Pancreas (tissue), 10 donors: ENCODE measurements at regions not wholly inside any gene's neighbourhood (a gene's known extent, or its start where the extent isn't known, plus 50 kb on each side); places are given as distances from the start of the nearest gene placed in this dataset.
A peak's percentile ranks its signal among the peaks of the same experiment; 100 is the strongest.

Experiments used
- ATAC-seq, 4 donors: fragments of 200-7000 bp; cut with Tn5 transposase; one replicate each; pipeline versions ENCODE4 v1.8.0 to v1.9.1; 2020; ENCODE audit warnings: mild to moderate bottlenecking in 4 of 4, moderate library complexity in 4 of 4
- DNase-seq, 6 donors: peaks; one replicate each; pipeline ENCODE4 v3.0.0-alpha.2; 2020
- FAIRE-seq: peaks from 2 replicates; lab custom pipeline; 2012; peaks lifted over from hg19 to GRCh38; lab: Jason Lieb, UNC
- H3K27ac ChIP-seq, 4 donors: fragments of 200-600 bp; sonication (generic); 1 replicate in 3 of 4; 2 replicates in 1 of 4; pipeline versions ENCODE4 v1.5.0 to v1.8.0; 2020
- H3K27me3 ChIP-seq, 4 donors: fragments of 200-600 bp; one replicate each; pipeline ENCODE4 v1.8.0; 2021
- H3K36me3 ChIP-seq, 3 donors: fragments of 200-600 bp; sonication (generic) in 1 of 3; one replicate each; pipeline versions ENCODE4 v1.5.0 to v1.8.0; 2020 to 2021
- H3K4me1 ChIP-seq, 3 donors: fragments of 200-600 bp; one replicate each; pipeline ENCODE4 v1.8.0; 2021
- H3K4me3 ChIP-seq, 4 donors: fragments of 200-600 bp; sonication (generic) in 2 of 4; one replicate each; pipeline versions ENCODE4 v1.5.0 to v1.8.0; 2020 to 2021
- H3K9me3 ChIP-seq, 4 donors: fragments of 200-600 bp; one replicate each; pipeline ENCODE4 v1.8.0; 2021
- CTCF ChIP-seq, 4 donors: fragments of 200-600 bp; sonication (generic) in 3 of 4; IDR thresholded peaks; one replicate each; pipeline versions ENCODE4 v1.5.0 to v1.8.0; 2021; ENCODE audit warnings: antibody characterized with exemption in 4 of 4
- WGBS, 2 donors: extraction: QIAGEN DNeasy Blood & Tissue Kit; methylation state at CpG; one replicate each; pipeline ENCODE4 v1.1.7; 2013; 5-methylcytosine and 5-hydroxymethylcytosine counted together
- intact Hi-C, 3 donors: fragments of 100-400 bp; cut with DNase I; formaldehyde crosslinking; loops; one replicate each; pipeline versions ENCODE4 v1.11.1 to v1.14.2; 2022
- donor health status: healthy with polysubstance abuse.
- donor health status: DM: no; HTN: no; CAD: no; lungs with moderate emphysema.
- donor health status: DM: no; HTN: no; CAD: no.
- donor health status: control.
- donor health status: control.
- donor health status: Bipolar disorder and iron deficiency.
- donor health status: DM: yes; HTN: yes; CAD: no.
- donor health status: DM: no; HTN: no; CAD: no.
- donor health status: DM: no; HTN: no; CAD: no.
- donor health status: DM: yes; HTN: yes; CAD: no.

GRCh38 chr12:75890660-75891059 is 140.9 kb downstream of the PHLDA1 start:
- no peaks in the 10 kb centered on the region for H3K4me1 ChIP-seq
- peak in 3 of 4 donors; percentile 53 to 71 (median 65) for ATAC-seq
- WGBS, 2 donors = 47 to 60% methylated on average over 2 of the region's 2 CpGs
- H3K27ac ChIP-seq = no peak overlapping the region
- H3K36me3 ChIP-seq = no peaks in the 10 kb centered on the region
- DNase-seq = no peak
- no peaks in the 10 kb centered on the region for H3K9me3 ChIP-seq
- H3K4me3 ChIP-seq = no peak overlapping the region
- no peaks in the 10 kb centered on the region for H3K27me3 ChIP-seq
- intact Hi-C loops = no loop called here
- FAIRE-seq = no peak
- TF ChIP-seq CTCF (IDR thresholded peaks at IDR 0.05) = no peak

GRCh38 chr12:75890141-75890540 is 141.4 kb downstream of the PHLDA1 start:
- TF ChIP-seq CTCF (IDR thresholded peaks at IDR 0.05) = no peak
- intact Hi-C loops = no loop called here
- no peak overlapping the region for H3K27ac ChIP-seq
- ATAC-seq = no peak
- no peaks in the 10 kb centered on the region for H3K9me3 ChIP-seq
- no peaks in the 10 kb centered on the region for H3K36me3 ChIP-seq
- H3K27me3 ChIP-seq = no peaks in the 10 kb centered on the region
- no peaks in the 10 kb centered on the region for H3K4me1 ChIP-seq
- FAIRE-seq = no peak
- DNase-seq = no peak
- H3K4me3 ChIP-seq = no peak overlapping the region

- Histone ChIP-seq H3K27me3 (no peaks in the 10 kb centered on the region), H3K4me3 (no peak overlapping the region), H3K9me3 (no peaks in the 10 kb centered on the region), H3K27ac (no peak overlapping the region), H3K36me3 (no peaks in the 10 kb centered on the region), H3K4me1 (no peaks in the 10 kb centered on the region)
- DNase-seq (no peak), ATAC-seq (peak in 1 of 4 donors; percentile 18), FAIRE-seq (no peak)
- no peak for TF ChIP-seq CTCF (IDR thresholded peaks at IDR 0.05)
- intact Hi-C loops = no loop called here
- 67 to 70% methylated on average over 11 of the region's 11 CpGs for WGBS, 2 donors
Observed at GRCh38 chr12:75888874-75889613, 142.5 kb downstream of the PHLDA1 start.

- Histone ChIP-seq H3K4me1 (no peaks in the 10 kb centered on the region), H3K9me3 (no peaks in the 10 kb centered on the region), H3K27me3 (no peaks in the 10 kb centered on the region), H3K36me3 (no peaks in the 10 kb centered on the region), H3K4me3 (no peak overlapping the region), H3K27ac (no peak overlapping the region)
- intact Hi-C loops = no loop called here
- no peak for DNase-seq
- no peak for FAIRE-seq
- no peak for ATAC-seq
- no peak for TF ChIP-seq CTCF (IDR thresholded peaks at IDR 0.05)
Observed at GRCh38 chr12:75888399-75888798, 143.2 kb downstream of the PHLDA1 start.

- Histone ChIP-seq H3K27ac (no peak overlapping the region), H3K4me1 (peaks cover 0 to 4% (median 0%) of the 10 kb centered on the region in 3 donors), H3K36me3 (no peaks in the 10 kb centered on the region), H3K4me3 (no peak overlapping the region), H3K9me3 (no peaks in the 10 kb centered on the region), H3K27me3 (no peaks in the 10 kb centered on the region)
- intact Hi-C loops = no loop called here
- TF ChIP-seq CTCF (IDR thresholded peaks at IDR 0.05) = no peak
- 80 to 90% methylated on average over 1 of the region's 1 CpG for WGBS, 2 donors
- no peak for FAIRE-seq
- ATAC-seq = no peak
- DNase-seq = no peak
Observed at GRCh38 chr12:75887979-75888378, 143.6 kb downstream of the PHLDA1 start.
